HEK293 (cell line): ENCODE measurements at regions not wholly inside any gene's neighbourhood (a gene's known extent, or its start where the extent isn't known, plus 50 kb on each side); places are given as distances from the start of the nearest gene placed in this dataset.

Source experiments
- ZBTB20 ChIP-seq: fragments of 450-650 bp; formaldehyde crosslinking; IDR thresholded peaks from 2 replicates; pipeline ENCODE4 v1.5.1; 2016; ENCODE audit warnings: missing biosample characterization, missing genetic modification characterization
- ZNF157 ChIP-seq: fragments of 450-650 bp; formaldehyde crosslinking; IDR thresholded peaks from 2 replicates; pipeline ENCODE4 v1.5.1; 2016; ENCODE audit warnings: missing biosample characterization, missing genetic modification characterization
- ZNF221 ChIP-seq: fragments of 450-650 bp; formaldehyde crosslinking; IDR thresholded peaks from 2 replicates; pipeline ENCODE4 v1.5.1; 2017; ENCODE audit warnings: missing biosample characterization, missing genetic modification characterization, borderline replicate concordance
- ZNF274 ChIP-seq, 2 experiments: fragments of 200-500 bp in 1 of 2; fragments of 450-650 bp in 1 of 2; sonication (Bioruptor generic) in 1 of 2; formaldehyde crosslinking in 1 of 2; IDR thresholded peaks; 2 replicates each; pipeline versions ENCODE4 v1.5.1 to v1.6.1; 2014 to 2016; ENCODE audit warnings: borderline replicate concordance in 1 of 2, inconsistent platforms in 1 of 2, low read length in 1 of 2, missing biosample characterization in 1 of 2, missing genetic modification characterization in 1 of 2
- ZNF571 ChIP-seq: fragments of 450-650 bp; formaldehyde crosslinking; IDR thresholded peaks from 2 replicates; pipeline ENCODE4 v1.5.0; 2017; ENCODE audit warnings: missing biosample characterization, missing genetic modification characterization
- ZNF747 ChIP-seq: fragments of 450-650 bp; formaldehyde crosslinking; IDR thresholded peaks from 2 replicates; pipeline ENCODE4 v1.5.1; 2016; ENCODE audit warnings: missing biosample characterization, missing genetic modification characterization
- TF ChIP-seq, protein P1 (sequence below): fragments of 450-650 bp; formaldehyde crosslinking; IDR thresholded peaks from 2 replicates; pipeline ENCODE4 v1.5.1; 2016; ENCODE audit warnings: missing biosample characterization, missing genetic modification characterization
- TF ChIP-seq, protein P2 (sequence below): fragments of 450-650 bp; formaldehyde crosslinking; IDR thresholded peaks from 2 replicates; pipeline ENCODE4 v1.5.1; 2016; ENCODE audit warnings: missing biosample characterization, missing genetic modification characterization
- TF ChIP-seq, protein P3 (sequence below): fragments of 450-650 bp; formaldehyde crosslinking; IDR thresholded peaks from 2 replicates; pipeline ENCODE4 v1.5.1; 2016; ENCODE audit warnings: missing biosample characterization, missing genetic modification characterization
- TF ChIP-seq, protein P4 (sequence below): fragments of 450-650 bp; formaldehyde crosslinking; IDR thresholded peaks from 2 replicates; pipeline ENCODE4 v1.5.1; 2017; ENCODE audit warnings: missing biosample characterization, mild to moderate bottlenecking, missing genetic modification characterization, moderate library complexity
- TF ChIP-seq, protein P5 (sequence below): fragments of 450-650 bp; formaldehyde crosslinking; IDR thresholded peaks from 2 replicates; pipeline ENCODE4 v1.5.1; 2016; ENCODE audit warnings: missing biosample characterization, missing genetic modification characterization

DNA sequence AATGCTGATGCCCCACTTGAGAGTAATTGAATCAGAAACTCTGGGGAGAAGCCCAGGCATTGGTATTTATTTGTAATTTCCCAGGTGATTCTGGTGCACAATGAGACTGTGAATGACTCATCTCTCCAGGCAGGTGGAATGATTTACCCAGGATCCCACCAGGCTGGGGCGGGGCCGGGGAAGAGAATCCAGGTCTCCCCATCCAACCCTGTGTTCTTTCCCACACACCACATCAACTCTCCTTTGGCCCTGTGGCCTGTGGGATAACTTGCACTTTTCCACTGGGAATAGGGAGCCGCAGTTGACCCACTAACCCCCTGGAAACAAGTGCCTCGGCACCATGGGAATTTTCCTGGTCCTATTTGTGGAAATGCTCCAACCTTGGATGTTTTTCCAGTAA is 409.8 kb downstream of the ZNF521 start:
- no peak for TF ChIP-seq ZBTB20 (tag by site-specific recombination)
- TF ChIP-seq, protein P1, sequence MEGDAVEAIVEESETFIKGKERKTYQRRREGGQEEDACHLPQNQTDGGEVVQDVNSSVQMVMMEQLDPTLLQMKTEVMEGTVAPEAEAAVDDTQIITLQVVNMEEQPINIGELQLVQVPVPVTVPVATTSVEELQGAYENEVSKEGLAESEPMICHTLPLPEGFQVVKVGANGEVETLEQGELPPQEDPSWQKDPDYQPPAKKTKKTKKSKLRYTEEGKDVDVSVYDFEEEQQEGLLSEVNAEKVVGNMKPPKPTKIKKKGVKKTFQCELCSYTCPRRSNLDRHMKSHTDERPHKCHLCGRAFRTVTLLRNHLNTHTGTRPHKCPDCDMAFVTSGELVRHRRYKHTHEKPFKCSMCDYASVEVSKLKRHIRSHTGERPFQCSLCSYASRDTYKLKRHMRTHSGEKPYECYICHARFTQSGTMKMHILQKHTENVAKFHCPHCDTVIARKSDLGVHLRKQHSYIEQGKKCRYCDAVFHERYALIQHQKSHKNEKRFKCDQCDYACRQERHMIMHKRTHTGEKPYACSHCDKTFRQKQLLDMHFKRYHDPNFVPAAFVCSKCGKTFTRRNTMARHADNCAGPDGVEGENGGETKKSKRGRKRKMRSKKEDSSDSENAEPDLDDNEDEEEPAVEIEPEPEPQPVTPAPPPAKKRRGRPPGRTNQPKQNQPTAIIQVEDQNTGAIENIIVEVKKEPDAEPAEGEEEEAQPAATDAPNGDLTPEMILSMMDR (tag by site-specific recombination), result no peak
- TF ChIP-seq ZNF274 (IDR thresholded peaks at IDR 0.05; ENCODE audit: low read length), result no peak
- TF ChIP-seq ZNF274 (tag by site-specific recombination; IDR thresholded peaks at IDR 0.05; ENCODE audit: borderline replicate concordance), result no peak
- no peak for TF ChIP-seq ZNF221 (tag by site-specific recombination)
- TF ChIP-seq, protein P2, sequence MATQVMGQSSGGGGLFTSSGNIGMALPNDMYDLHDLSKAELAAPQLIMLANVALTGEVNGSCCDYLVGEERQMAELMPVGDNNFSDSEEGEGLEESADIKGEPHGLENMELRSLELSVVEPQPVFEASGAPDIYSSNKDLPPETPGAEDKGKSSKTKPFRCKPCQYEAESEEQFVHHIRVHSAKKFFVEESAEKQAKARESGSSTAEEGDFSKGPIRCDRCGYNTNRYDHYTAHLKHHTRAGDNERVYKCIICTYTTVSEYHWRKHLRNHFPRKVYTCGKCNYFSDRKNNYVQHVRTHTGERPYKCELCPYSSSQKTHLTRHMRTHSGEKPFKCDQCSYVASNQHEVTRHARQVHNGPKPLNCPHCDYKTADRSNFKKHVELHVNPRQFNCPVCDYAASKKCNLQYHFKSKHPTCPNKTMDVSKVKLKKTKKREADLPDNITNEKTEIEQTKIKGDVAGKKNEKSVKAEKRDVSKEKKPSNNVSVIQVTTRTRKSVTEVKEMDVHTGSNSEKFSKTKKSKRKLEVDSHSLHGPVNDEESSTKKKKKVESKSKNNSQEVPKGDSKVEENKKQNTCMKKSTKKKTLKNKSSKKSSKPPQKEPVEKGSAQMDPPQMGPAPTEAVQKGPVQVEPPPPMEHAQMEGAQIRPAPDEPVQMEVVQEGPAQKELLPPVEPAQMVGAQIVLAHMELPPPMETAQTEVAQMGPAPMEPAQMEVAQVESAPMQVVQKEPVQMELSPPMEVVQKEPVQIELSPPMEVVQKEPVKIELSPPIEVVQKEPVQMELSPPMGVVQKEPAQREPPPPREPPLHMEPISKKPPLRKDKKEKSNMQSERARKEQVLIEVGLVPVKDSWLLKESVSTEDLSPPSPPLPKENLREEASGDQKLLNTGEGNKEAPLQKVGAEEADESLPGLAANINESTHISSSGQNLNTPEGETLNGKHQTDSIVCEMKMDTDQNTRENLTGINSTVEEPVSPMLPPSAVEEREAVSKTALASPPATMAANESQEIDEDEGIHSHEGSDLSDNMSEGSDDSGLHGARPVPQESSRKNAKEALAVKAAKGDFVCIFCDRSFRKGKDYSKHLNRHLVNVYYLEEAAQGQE (tag by site-specific recombination), result no peak
- TF ChIP-seq, protein P3, sequence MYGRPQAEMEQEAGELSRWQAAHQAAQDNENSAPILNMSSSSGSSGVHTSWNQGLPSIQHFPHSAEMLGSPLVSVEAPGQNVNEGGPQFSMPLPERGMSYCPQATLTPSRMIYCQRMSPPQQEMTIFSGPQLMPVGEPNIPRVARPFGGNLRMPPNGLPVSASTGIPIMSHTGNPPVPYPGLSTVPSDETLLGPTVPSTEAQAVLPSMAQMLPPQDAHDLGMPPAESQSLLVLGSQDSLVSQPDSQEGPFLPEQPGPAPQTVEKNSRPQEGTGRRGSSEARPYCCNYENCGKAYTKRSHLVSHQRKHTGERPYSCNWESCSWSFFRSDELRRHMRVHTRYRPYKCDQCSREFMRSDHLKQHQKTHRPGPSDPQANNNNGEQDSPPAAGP (tag by site-specific recombination), result no peak
- TF ChIP-seq ZNF747 (tag by site-specific recombination), result no peak
- TF ChIP-seq, protein P4, sequence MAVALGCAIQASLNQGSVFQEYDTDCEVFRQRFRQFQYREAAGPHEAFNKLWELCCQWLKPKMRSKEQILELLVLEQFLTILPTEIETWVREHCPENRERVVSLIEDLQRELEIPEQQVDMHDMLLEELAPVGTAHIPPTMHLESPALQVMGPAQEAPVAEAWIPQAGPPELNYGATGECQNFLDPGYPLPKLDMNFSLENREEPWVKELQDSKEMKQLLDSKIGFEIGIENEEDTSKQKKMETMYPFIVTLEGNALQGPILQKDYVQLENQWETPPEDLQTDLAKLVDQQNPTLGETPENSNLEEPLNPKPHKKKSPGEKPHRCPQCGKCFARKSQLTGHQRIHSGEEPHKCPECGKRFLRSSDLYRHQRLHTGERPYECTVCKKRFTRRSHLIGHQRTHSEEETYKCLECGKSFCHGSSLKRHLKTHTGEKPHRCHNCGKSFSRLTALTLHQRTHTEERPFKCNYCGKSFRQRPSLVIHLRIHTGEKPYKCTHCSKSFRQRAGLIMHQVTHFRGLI (tag by site-specific recombination), result no peak
- TF ChIP-seq ZNF157 (tag by site-specific recombination), result no peak
- TF ChIP-seq, protein P5, sequence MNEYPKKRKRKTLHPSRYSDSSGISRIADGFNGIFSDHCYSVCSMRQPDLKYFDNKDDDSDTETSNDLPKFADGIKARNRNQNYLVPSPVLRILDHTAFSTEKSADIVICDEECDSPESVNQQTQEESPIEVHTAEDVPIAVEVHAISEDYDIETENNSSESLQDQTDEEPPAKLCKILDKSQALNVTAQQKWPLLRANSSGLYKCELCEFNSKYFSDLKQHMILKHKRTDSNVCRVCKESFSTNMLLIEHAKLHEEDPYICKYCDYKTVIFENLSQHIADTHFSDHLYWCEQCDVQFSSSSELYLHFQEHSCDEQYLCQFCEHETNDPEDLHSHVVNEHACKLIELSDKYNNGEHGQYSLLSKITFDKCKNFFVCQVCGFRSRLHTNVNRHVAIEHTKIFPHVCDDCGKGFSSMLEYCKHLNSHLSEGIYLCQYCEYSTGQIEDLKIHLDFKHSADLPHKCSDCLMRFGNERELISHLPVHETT (tag by site-specific recombination), result no peak
- TF ChIP-seq ZNF571 (tag by site-specific recombination), result no peak
